ENCODE measurements at regions not wholly inside any gene's neighbourhood (a gene's known extent, or its start where the extent isn't known, plus 50 kb on each side); places are given as distances from the start of the nearest gene placed in this dataset.

GRCh38 chr10:89153971-89154370 lies 53.1 kb downstream of the CH25H start:
- Histone ChIP-seq H3K27ac (peak overlapping the region in 1 of 21 experiments; percentile 19), H3K4me3 (no peak overlapping the region)

GRCh38 chr10:89153116-89153515 lies 54.0 kb downstream of the CH25H start:
- H3K4me3 ChIP-seq, result no peak overlapping the region
- peak overlapping the region in 4 of 21 experiments; percentile 30 to 60 (median 40) for H3K27ac ChIP-seq

DNA sequence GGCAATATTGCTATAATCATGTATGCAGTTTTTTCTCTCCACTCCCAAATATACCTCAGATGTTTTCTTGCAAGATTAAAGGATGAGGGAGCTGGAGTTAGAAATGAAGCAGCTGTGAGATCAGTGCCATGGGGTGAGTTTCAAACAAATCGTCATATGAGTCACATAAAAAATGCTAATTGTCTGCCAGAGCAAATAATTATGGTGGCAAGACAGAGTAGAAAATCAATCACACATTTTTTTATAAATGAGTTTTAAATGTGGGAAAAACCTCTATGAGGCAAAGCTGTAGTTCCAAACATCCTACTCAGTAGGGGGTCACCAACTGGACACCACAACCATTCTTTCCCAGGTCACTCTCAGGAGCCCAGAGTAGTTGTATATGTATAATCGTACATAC lies 55.3 kb downstream of the CH25H start:
- H3K4me3 ChIP-seq, result no peak overlapping the region
- peak overlapping the region in 12 of 21 experiments; percentile 0 to 62 (median 36) for H3K27ac ChIP-seq

DNA sequence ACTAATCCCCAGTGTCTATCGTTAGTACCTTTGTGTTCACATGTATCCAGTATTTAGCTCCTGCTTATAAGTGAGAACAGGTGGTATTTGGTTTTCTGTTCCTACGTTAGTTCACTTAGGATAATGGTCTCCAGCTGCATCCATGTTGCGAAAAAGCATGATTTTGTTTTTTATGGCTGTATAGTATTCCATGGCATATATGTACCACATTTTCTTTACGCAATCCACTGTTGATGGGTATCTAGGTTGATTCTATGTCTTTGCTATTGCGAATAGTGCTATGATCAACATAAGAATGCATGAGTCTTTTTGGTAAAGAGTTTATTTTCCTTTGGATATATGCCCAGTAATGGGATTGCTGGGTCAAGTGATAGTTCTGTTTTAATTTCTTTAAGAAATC lies 59.1 kb downstream of the CH25H start:
- no peak overlapping the region for H3K4me3 ChIP-seq
- H3K27ac ChIP-seq, result no peak overlapping the region

GRCh38 chr10:89147256-89147655 lies 59.9 kb downstream of the CH25H start:
- H3K27ac ChIP-seq, result no peak overlapping the region
- no peak overlapping the region for H3K4me3 ChIP-seq

GRCh38 chr10:89144836-89145235 lies 62.3 kb downstream of the CH25H start:
- Histone ChIP-seq H3K4me3 (no peak overlapping the region), H3K27ac (peak overlapping the region in 3 of 21 experiments; percentile 5 to 26 (median 25))

GRCh38 chr10:89142590-89142989 lies 64.5 kb downstream of the CH25H start:
- Histone ChIP-seq H3K4me3 (no peak overlapping the region), H3K27ac (no peak overlapping the region)

- Histone ChIP-seq H3K4me3 (no peak overlapping the region), H3K27ac (no peak overlapping the region)
Observed at GRCh38 chr10:89138755-89139490, 68.2 kb downstream of the CH25H start.

- H3K4me3 ChIP-seq, result no peak overlapping the region
- H3K27ac ChIP-seq, result no peak overlapping the region
Observed at GRCh38 chr10:89134963-89135362, 72.2 kb downstream of the CH25H start.

DNA sequence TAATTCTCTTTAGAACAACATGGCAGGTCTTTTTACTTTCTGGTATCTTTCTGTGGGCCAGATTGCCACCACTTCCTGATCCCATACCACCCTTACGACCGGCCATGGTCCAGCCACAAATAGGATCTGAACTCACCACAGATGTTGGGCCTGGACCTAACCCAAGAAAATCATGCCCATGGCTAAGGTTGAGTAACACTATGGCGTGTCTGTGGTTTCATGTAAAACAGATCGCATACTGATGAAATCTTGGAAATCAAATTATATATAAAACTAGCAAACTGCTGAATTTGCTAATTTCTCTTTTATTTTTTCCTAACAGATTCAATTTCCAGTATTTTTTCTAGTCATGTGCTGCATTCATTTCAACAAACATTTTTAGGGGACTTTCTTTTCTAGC lies 77.2 kb downstream of the CH25H start:
- Histone ChIP-seq H3K27ac (peak overlapping the region in 1 of 21 experiments; percentile 1), H3K4me3 (no peak overlapping the region)

- Histone ChIP-seq H3K4me3 (no peak overlapping the region), H3K27ac (peak overlapping the region in 8 of 21 experiments; percentile 4 to 70 (median 34))
Observed at GRCh38 chr10:89122433-89123051, 84.6 kb downstream of the CH25H start.

- no peak overlapping the region for H3K4me3 ChIP-seq
- H3K27ac ChIP-seq, result peak overlapping the region in 4 of 21 experiments; percentile 20 to 70 (median 34)
Observed at GRCh38 chr10:89121764-89122020, 85.4 kb downstream of the CH25H start.

- Histone ChIP-seq H3K4me3 (no peak overlapping the region), H3K27ac (peak overlapping the region in 1 of 21 experiments; percentile 70)
Observed at GRCh38 chr10:89120931-89121763, 86.0 kb downstream of the CH25H start.

- Histone ChIP-seq H3K27ac (no peak overlapping the region), H3K4me3 (no peak overlapping the region)
Observed at GRCh38 chr10:89119651-89120050, 87.5 kb downstream of the CH25H start.

- Histone ChIP-seq H3K4me3 (no peak overlapping the region), H3K27ac (peak overlapping the region in 2 of 21 experiments; percentile 31 to 33)
Observed at GRCh38 chr10:89118091-89118490, 89.0 kb downstream of the CH25H start.

GRCh38 chr10:89115876-89116627 lies 91.1 kb downstream of the CH25H start:
- Histone ChIP-seq H3K27ac (peak overlapping the region in 6 of 21 experiments; percentile 7 to 69 (median 29)), H3K4me3 (no peak overlapping the region)

- H3K4me3 ChIP-seq, result no peak overlapping the region
- peak overlapping the region in 1 of 21 experiments; percentile 69 for H3K27ac ChIP-seq
Observed at GRCh38 chr10:89114846-89115625, 92.1 kb downstream of the CH25H start.

DNA sequence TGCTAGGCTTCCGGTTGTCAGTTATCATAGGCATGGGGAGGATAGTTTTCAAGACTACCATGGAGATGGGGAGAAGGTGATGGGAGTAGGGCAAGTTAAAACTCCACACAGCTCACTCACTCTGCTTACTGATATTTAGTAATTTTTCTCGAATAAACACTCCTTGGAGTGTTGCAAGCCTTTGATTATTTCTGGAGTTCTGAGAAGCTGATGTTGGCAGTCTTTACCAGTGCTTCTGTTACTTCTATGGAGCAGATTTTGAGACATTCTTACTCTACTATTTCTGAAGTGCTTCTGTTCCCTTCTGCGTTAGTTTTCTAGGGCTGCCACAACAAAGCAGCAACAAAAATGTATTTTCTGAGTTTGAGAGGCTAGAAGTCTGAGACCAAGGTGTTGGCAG lies 104.4 kb downstream of the CH25H start:
- no peak overlapping the region for H3K27ac ChIP-seq
- no peak overlapping the region for H3K4me3 ChIP-seq

GRCh38 chr10:89101943-89102342 lies 105.2 kb downstream of the CH25H start:
- H3K27ac ChIP-seq, result no peak overlapping the region
- H3K4me3 ChIP-seq, result no peak overlapping the region

Measured in skin epidermis (tissue), 12 donors.